ENCODE measurements at regions not wholly inside any gene's neighbourhood (a gene's known extent, or its start where the extent isn't known, plus 50 kb on each side); places are given as distances from the start of the nearest gene placed in this dataset.

DNA sequence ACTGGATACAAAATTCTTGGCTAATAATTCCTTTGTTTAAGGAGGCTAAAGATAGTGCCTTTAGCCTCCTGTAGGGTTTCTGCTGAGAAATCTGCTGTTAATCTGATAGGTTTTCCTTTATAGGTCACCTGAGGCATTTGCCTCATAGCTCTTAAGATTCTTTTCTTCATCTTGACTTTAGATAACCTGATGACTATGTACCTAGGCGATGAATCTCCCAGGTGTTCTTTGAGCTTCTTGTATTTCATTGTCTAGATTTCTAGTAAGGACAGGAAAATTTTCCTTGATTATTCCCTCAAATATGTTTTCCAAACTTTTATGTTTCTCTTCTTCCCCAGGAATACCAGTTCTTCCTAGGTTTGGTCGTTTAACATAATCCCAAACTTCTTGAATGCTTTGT, 479.4 kb upstream of the MAN1A1 start:
- TF ChIP-seq CTCF (IDR thresholded peaks at IDR 0.05) (no peak), EP300 (IDR thresholded peaks at IDR 0.05) (no peak), POLR2AphosphoS5 (IDR thresholded peaks at IDR 0.05) (no peak), POLR2A (IDR thresholded peaks at IDR 0.05) (no peak)
- no peaks in the 10 kb centered on the region for H3K4me1 ChIP-seq

DNA sequence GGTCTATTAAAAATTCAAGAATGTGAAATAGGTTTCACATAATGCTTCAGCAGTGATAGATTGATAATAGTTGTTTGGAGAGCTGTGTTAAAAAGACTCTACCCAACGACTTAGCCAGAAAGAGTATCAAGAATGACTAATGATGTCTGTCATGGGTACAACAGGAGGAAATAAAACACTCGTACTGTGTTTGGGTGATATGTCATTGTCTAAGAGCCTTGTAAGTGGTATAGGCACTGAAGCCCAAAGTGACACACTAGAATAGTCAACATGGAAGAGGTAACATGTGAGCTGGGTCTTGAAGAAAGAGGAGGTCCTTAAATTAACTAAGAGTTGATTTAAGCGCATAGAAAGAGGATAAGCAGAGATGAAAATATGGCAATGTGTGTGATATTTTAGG, 471.8 kb upstream of the MAN1A1 start:
- no peak overlapping the region for H3K27ac ChIP-seq
- H3K36me3 ChIP-seq: no peaks in the 10 kb centered on the region
- TF ChIP-seq POLR2A (IDR thresholded peaks at IDR 0.05) (no peak), EP300 (IDR thresholded peaks at IDR 0.05) (no peak), CTCF (IDR thresholded peaks at IDR 0.05) (no peak), POLR2AphosphoS5 (IDR thresholded peaks at IDR 0.05) (no peak)
- H3K9me3 ChIP-seq: no peaks in the 10 kb centered on the region
- WGBS, 2 donors: 69 to 77% methylated on average over 3 of the region's 3 CpGs
- H3K27me3 ChIP-seq: no peaks in the 10 kb centered on the region
- H3K4me3 ChIP-seq: no peak overlapping the region
- intact Hi-C loops (cut with DNase I): no loop called here
- no peak for DNase-seq
- H3K4me1 ChIP-seq: no peaks in the 10 kb centered on the region

More for the DNA sequence above, 479.4 kb upstream of the MAN1A1 start:
- 91 to 92% methylated on average over 2 of the region's 2 CpGs for WGBS, 2 donors
- no peaks in the 10 kb centered on the region for H3K36me3 ChIP-seq
- no peaks in the 10 kb centered on the region for H3K27me3 ChIP-seq
- DNase-seq: no peak
- H3K9me3 ChIP-seq: no peaks in the 10 kb centered on the region
- intact Hi-C loops (cut with DNase I): no loop called here
- H3K27ac ChIP-seq: no peak overlapping the region
- no peak overlapping the region for H3K4me3 ChIP-seq

DNA sequence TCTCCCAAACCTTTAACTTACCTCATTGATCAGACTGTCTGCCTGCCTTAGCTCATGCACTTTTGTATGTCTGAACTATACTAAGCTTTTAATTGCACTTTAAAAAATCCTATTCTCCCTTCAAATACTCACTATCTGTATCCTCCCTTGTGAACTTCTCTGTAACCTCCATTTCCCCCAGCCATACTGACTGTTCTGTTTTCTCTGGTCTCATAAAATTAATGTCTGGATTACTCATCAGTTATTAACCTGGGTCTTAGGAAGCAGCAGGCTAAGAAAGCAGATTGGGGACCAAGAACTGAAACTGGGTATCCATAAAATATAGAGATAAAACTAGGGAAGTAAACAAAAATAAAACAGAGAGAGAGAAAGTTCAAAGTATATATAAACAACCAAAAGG, 469.3 kb upstream of the MAN1A1 start:
- intact Hi-C loops (cut with DNase I): no loop called here
- no peaks in the 10 kb centered on the region for H3K9me3 ChIP-seq
- no peaks in the 10 kb centered on the region for H3K27me3 ChIP-seq
- DNase-seq: no peak
- H3K4me1 ChIP-seq: no peaks in the 10 kb centered on the region
- no peak overlapping the region for H3K4me3 ChIP-seq
- TF ChIP-seq POLR2A (IDR thresholded peaks at IDR 0.05): no peak
- no peak for TF ChIP-seq CTCF (IDR thresholded peaks at IDR 0.05)
- TF ChIP-seq EP300 (IDR thresholded peaks at IDR 0.05): no peak
- TF ChIP-seq POLR2AphosphoS5 (IDR thresholded peaks at IDR 0.05): no peak
- H3K27ac ChIP-seq: no peak overlapping the region
- no peaks in the 10 kb centered on the region for H3K36me3 ChIP-seq

GRCh38 chr6:119814609-119815400, 465.2 kb upstream of the MAN1A1 start:
- Histone ChIP-seq H3K27ac (no peak overlapping the region), H3K27me3 (no peaks in the 10 kb centered on the region), H3K36me3 (no peaks in the 10 kb centered on the region), H3K4me3 (no peak overlapping the region), H3K4me1 (no peaks in the 10 kb centered on the region), H3K9me3 (no peaks in the 10 kb centered on the region)
- no peak for DNase-seq
- WGBS, 2 donors: 88% methylated on average over 9 of the region's 9 CpGs
- intact Hi-C loops (cut with DNase I): no loop called here
- no peak for TF ChIP-seq CTCF (IDR thresholded peaks at IDR 0.05)
- TF ChIP-seq EP300 (IDR thresholded peaks at IDR 0.05): no peak
- TF ChIP-seq POLR2AphosphoS5 (IDR thresholded peaks at IDR 0.05): no peak
- TF ChIP-seq POLR2A (IDR thresholded peaks at IDR 0.05): no peak

- H3K27ac ChIP-seq: no peak overlapping the region
- no peak overlapping the region for H3K4me3 ChIP-seq
- 80 to 85% methylated on average over 3 of the region's 3 CpGs for WGBS, 2 donors
- DNase-seq: no peak
- no peaks in the 10 kb centered on the region for H3K4me1 ChIP-seq
- no peaks in the 10 kb centered on the region for H3K36me3 ChIP-seq
- no peaks in the 10 kb centered on the region for H3K9me3 ChIP-seq
- no peak for TF ChIP-seq EP300 (IDR thresholded peaks at IDR 0.05)
- no peaks in the 10 kb centered on the region for H3K27me3 ChIP-seq
- intact Hi-C loops (cut with DNase I): no loop called here
These were observed 452.9 kb upstream of the MAN1A1 start for GRCh38 chr6:119802464-119802863.

Data from sigmoid colon (tissue), 6 donors.